ENCODE measurements at regions not wholly inside any gene's neighbourhood (a gene's known extent, or its start where the extent isn't known, plus 50 kb on each side); places are given as distances from the start of the nearest gene placed in this dataset.

DNA sequence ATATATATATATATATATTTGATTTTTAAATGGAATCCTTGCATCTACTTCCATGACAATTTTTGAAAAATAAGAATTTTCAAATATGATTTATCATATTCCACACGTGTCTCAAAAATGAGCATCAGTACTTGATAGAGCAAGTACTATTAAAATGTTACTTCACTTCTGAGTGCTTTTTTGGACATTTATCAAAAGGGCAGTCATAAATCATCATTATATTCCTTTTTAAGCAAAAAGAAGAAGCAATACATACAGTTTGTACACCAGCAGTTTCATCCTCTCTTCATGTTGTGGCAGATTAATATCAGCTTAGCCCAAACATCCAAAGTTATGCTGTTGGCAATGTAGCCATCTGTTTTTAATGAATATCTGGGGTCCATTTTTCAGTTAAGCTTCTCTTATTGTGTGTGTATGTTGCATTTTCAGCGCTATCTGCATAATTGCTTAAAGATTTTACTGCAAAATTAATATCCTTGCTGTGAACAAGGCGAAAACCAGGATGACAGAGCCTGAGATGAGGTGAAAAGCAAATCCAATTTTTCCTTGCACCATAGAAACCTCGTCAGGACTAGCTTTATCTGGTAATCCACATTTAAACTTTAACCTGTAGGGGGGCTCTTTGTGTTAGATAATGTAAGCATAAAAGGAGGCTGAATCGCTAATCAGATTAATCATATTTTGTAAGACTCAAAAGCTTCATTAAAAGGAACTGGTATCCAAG lies 604.9 kb upstream of the AGTR1 start:
- no peak for DNase-seq

DNA sequence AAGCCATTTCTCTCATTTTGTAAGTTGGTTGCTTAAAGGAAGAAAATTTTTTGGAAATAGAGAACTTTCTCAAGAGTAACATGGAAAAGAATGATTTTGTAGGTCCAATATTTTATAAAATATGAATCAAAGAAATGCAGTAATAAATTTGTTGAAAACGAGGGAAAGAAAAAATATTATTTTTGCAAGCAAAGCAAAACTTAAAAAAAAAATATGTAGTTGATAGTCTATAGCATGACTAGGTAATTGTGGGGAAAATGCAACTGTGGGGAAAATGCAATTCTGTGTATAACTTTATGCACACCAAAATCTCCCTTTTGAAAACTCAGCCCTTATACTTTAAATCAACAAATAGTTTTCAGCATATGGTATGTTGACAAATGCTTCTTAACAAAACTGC lies 604.0 kb upstream of the AGTR1 start:
- DNase-seq, result no peak

DNA sequence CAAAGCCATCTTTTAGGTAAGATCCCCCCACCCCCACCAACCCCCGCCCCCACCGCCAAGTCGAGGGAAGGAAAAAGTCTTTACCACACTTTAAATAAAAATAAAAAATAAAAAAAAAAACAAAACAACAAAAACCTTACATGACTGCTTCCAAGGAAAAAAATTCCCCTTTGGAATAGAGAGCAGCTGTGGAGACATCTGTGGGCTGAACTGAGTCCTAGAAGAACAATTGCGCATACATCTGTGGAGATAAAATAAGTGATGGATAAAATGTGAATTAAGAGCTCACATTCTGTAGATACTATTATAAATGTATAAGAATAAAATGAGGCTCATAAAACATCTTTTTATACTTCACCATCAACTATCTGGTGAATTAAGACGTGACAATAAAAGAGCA lies 601.7 kb upstream of the AGTR1 start:
- no peak for DNase-seq

DNA sequence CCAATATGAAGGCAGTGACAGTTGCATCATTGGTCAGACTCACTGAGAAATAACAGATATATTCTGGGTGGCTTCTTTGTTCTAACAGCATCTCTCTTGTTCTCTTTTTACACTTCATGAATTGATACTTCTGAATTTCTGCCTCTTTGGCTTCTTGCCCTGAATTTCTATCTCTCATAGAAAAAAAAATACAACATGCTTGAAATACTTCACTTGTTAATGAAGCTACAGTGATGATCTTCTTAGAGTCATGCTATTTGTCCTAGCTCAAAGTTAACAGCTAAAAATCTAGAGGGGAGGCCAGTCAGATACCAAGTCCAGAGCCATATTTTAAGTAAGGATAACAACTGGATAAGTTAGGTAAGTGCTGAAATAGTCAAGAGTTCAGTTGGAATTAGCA lies 597.2 kb upstream of the AGTR1 start:
- DNase-seq, result no peak

DNA sequence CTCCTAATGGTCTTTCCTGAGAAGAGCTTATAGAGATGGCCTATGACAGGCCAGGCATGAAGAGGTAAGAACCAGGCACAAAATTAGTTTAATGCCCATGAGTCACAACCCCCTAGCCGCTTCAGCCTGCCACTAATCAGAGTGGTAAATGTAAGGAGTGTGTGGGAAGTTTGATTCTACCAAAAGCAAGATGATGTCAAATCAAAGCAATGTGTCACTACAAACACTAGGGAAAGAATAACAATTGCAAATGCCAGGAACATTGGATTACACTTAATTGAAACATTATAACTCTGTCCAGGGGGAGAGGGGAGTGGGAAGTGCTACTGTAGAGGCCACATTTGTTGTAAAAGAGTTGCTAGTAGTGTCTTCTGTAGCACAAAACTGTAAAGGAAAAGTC lies 596.6 kb upstream of the AGTR1 start:
- DNase-seq, result no peak

DNA sequence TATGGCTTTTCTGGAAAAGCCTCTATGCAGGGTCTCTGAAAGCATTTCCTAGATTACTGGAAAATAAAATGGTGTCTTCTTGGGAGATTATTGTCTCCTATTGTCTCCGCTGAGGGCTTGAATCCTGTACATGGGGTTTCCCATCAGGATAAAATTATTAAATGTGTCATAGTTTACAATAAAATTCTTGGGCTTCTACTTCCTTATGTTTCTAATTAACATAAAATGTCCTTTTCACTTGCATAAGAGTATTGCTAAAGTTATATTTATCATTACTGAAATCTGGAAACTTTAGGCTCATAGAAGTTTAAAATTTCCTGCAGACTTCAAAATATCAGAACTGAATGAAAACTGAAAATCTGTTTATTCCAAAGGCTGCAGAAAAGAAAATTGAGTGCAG lies 595.5 kb upstream of the AGTR1 start:
- no peak for DNase-seq

DNA sequence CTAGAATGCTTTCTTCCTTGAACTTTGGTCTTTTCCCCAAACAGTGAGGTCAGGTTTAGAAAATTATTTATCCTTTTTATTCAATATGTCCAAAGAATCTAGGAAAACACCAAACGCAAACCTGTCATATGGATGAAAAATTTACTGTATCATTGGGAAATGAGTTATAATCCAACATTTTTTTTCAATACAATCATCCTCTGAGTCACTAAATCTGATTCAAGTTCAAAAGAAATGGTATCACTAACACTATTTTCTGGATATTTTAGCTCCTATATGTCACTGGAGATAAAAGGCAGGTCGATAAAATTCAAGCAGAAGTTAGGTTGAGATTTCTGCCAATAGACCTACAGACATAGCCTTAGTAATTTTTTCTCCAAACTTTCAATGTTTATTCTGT lies 591.6 kb upstream of the AGTR1 start:
- DNase-seq, result no peak

DNA sequence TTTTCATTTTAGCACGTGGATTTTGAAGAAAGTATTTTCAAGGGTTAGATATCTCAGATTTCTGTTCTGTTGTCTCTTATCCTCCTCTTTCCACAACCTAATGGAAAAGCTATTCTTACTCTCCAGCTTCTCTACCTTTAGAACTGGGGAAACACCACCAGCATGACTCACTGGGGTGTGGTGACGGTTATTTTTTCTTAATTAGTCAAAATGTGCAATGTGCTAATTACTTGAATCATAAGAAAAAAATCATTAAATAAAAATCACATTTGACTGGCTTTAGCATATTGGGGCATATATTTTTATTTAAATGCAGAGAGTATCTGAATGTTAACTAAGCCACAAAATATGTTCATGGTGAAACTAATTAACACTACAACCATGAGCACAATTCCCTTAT lies 570.7 kb upstream of the AGTR1 start:
- no peak for DNase-seq

DNA sequence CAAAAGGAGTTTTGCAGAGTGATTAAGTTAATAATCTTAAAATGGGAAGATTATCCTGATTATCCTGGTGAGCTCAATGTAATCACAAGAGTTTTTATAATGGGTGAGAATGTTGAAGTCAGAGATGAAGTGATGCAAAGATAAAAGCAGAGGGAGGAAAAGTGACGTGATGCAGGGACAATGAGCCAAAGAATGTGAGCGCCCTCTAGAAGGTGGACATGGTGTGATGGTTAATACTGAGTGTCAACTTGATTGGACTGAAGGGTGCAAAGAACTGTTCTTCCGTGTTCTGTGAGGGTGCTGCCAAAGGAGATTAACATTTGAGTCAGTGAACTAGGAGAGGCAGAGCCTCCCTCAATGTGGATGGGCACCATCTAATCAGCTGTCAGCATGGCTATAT lies 569.6 kb upstream of the AGTR1 start:
- no peak for DNase-seq

DNA sequence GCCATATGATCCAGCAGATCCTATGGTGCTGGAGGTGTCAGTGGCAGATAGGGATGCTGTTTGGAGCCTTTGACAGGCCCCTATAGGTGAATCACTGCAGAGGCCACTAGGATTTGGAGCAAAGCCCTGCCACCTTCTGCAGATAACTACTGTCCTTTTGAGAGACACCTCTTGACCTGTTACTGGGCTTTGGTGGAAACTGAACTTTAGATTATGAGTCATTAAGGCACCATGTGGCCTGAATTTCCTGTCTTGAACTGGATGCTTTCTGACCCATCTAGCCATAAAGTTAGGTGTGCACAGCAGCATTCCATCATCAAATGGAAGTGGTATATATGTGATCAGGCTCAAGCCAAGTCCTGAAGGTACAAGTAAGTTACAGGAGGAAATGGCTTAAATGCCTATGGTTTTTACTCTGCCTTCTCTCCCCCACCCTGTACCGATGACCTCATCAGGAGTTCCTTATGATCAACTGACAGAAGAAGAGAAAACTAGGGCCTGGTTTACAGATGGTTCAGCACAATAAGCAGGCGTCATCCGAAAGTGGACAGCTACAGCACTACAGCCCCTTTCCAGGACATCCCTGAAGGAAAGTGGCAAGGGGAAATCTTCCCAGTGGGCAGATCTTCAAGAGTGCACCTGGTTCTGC lies 565.6 kb upstream of the AGTR1 start:
- DNase-seq, result no peak

DNA sequence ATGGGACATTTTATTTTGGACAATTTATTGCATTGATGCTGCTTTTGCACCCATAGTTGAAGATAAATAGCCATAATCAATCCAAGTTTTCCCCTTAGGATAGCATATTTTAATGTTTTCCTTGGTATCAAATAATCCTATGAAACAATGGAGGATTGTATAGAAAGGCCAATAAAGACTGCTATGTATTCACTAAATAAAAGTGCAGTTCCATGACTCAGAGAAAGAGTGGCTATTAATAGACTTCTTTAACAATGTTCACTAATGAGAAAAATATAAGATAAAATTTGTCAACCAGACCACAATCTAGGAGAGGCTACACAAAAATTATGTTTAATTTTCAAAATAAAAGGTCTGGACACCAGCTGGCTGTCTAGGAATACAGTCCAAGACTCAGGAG lies 560.9 kb upstream of the AGTR1 start:
- DNase-seq, result no peak

DNA sequence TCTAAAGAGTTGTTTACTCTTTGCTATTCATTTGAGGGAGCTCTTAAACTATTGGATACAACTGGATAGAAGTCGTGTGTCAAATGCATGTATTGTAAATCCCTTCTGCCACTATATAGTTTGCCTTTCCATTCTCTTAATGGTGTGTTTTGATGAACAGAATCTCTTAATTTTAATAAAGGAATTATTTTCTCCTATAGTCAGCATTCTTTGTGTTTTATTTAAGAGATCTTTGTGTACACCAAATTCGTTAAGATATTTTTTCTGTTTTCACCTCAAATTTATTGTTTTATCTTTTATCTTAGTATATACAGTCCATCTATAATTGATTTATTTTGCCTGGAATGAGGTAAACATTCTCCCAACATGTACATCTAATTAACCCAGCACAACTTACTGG lies 551.5 kb upstream of the AGTR1 start:
- DNase-seq, result no peak

DNA sequence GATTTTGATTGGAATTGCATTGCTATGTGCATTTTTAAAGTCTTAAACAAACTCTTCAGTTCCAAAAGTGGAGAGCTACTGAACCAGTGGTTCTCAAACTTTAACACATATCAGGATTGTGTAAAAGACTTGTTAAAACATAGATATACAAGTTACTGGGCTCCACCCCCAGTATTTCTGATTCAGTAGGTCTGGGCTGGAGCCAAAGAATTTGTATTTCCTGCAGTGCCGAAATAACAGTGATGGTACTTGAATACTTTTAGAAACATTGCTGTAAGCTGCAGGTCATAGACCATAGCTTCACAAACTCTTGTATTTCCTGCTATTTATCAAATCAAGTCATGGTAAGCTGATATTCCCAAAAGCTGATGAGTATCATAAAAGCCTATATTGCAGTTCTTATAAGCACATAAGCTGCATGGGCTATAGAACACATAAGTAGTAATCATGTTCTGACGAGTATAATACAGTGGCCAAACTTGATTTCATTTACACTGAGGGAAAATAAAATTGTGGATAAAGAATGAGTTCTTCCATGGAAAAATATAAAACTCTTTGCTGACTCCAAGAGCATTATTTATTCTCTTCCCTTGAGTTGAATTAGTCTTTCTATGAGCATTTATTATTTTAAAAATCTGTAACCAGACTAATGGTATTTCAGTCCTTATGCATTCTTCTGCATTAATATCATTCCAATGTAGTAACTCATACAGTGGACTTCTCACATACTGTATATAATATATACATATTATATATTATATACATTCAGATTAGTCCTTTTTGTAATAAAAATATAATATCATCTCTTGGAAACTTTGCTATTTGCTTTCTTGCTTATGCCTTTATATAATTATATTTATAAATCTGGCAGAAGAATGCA lies 550.5 kb upstream of the AGTR1 start:
- no peak for DNase-seq

DNA sequence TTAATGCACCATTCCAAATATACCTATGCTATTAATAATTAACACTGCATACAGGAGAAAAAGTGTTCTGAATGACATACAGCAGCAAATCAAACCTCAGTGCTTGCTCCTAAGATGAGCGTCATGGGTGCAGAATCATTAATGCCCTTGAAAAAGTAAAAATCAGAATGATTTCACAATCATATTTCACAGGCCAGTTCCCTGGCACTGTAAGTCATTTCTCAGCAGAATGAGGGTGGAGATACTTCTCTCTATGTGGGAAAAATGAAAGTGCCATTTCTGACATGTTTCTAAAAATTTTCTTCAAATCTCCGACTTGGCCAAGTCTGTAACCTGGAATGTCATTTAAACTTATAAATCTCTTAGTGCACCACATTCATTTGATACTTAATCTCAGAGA lies 549.8 kb upstream of the AGTR1 start:
- no peak for DNase-seq

DNA sequence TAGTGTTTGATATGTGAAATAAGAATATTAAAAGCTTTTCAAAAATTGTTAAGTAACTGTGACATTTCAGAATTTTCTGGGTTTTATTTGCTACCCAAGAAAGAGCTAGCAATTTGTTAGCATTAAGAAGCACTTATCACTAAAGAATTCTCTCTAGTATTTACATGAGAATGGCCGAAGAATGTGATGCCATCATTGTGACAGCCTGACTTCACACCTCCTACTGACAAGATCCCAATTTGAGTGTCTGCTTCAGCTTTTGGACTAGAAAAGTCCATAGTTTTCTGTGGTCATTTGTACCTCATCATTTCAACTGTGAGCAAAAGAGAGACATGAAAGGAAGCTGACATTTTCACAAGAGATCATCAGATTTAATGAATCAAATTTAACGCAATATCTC lies 548.1 kb upstream of the AGTR1 start:
- DNase-seq, result no peak

DNA sequence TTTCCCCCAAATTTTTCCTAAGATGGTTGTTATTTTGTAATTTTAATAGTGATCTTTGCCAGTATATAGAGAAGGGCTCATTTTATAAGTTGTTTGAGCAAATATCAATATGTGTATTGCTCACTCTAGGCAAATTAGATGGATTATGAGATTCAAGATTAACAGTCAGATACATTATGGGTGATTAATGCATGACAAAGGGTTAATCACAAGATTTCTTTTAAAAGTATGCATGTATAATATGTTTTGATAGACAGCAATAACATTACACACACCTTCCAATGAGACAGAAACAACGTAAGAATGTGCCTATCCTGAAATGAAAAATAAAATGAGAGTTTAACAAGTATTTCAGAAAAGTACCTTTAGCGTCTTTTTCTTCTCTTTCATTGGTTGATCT lies 547.6 kb upstream of the AGTR1 start:
- no peak for DNase-seq

DNA sequence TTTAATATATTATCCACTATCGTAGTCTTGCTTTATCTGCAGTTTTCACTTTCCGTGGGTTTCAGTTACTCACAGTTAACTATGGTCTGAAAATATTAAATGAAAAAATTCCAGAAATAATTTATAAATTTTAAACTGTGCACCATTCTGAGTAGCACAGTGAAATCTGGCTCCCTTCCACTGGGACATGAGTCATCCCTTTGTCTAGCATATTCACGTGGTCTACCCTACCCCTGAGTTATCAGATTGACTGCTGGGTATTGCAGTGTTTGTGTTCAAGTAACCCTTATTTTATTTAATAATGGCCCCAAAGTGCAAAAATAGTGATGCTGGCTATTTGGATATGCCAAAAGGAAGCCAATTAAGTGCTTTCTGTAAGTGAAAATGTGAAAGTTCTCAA lies 539.5 kb upstream of the AGTR1 start:
- peak; percentile 5 for DNase-seq

DNA sequence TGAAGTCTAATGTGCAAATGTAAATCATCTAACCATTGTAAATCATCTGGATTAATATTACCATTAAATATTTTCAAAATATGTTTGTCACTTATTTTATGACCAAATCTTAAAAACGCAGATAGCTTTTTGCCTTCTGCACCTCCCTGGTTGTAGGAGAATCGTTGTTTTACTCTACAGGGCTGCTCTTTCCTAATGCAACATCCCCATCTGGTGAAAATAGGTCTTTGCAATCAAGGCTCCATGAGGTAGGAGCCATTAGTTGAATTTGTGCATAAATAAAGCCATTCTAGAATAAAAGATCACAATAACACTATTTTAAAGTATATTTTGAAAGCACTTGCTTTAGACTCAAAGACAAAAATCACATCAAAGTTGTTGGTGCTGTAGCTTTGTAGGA lies 535.6 kb upstream of the AGTR1 start:
- DNase-seq, result no peak

DNA sequence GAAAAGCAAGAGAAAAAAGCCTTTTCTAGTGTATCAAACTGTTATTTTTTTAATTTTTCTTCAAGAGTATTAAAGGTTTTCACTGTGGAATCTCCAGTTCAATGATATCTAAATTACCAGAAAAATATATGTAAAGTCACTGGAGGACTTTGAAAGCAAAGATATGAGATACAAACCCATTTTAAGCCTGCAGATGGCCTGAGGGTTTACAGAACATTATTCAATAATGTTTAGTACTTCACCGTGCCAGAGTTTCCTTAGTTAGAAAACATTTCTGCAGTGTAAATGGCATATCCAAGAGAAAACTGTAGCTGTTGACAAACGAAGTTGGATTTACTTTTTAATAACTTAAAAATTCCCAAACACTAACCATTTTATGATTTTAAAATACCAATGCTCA lies 529.4 kb upstream of the AGTR1 start:
- DNase-seq, result no peak

DNA sequence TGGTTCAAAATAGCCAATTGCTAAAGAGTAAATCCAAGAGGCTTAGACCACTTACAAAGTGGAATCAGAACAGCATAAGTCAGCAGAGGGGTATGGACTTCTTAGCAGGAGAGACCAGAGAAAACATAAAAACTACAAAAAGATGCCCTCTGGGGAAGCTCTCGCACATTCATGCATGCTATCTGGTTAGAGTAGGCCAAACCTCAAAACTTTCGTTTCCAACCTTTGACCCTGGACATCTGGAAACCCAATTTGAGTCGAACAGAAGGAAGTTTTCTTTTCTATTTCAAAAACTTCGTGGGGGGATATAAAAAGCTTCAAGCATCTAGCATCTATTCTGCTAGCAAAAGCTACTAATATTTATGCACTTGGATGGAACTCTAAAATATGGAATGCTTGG lies 523.9 kb upstream of the AGTR1 start:
- no peak for DNase-seq

DNA sequence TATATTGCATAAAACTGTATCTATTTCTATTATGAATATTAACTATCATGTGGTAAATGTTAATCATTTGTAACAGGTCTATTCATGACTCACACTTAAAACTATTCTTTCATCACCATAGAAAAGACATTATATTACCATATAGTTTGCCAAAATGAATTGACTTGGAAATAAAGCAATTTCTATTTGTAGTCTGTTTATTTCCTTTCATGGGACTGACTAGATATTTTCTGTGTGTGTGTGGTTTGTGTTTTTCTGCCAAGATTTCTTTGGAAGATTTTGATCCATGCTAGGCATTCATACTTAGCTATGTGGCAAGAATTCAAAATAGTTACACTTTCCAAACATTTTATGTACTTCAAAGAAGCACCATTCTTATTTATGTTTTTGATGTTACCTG lies 522.5 kb upstream of the AGTR1 start:
- DNase-seq, result no peak

DNA sequence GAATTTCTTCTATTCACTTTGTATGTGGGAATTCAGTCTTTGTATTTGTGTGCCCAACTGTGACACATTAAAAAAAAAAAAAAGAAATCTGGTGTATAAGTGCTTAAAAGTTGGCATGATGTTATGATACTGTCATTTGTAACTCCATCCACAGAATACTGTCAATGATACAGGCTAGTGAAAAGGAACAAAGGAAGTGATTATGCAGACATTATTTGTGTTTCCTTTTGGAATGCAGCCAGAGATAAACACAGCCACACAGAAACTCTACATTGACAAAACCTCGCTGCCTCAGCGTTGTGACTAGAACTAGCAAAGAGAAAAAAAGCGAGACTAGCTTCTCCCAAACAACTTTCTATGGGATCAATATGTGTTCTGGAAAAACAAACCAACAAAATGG lies 519.2 kb upstream of the AGTR1 start:
- DNase-seq, result no peak

DNA sequence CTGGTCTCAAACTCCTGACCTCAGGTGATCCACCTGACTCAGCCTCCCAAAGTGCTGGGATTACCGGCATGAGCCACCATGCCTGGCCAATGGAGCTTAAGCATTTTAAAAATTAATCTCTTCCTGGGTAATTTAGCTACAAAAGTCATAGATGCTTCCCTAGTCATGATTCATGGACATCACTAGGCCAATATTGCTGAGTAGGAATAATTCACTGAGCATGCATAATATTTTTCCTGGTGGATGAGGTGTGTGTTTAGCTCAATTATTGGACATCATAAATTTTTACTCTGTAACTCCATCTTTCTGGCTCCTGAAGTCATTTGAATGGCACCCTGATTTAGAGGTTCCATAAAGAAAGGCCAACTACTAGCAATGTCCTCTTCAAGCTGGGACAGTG lies 512.9 kb upstream of the AGTR1 start:
- DNase-seq, result no peak

DNA sequence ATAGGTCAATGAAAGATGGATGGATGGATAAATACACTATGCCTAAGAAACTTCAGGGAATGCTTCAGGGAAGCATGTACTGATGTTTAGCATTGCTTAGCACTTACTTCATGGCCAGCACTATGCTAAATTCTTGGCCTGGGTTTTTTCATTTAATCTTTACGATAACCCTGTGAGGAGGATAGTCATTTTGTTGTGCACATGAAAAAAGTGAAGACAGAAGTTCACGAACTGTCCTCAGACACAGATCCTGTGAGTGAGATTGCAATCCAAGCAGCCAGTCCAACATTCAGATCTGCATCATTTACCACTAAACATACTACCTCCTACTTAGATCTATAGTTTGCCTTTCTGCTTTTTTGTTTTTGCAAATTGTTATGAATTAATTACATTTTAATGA lies 510.8 kb upstream of the AGTR1 start:
- no peak for DNase-seq
